Vagina (tissue), 2 donors: ENCODE measurements at regions not wholly inside any gene's neighbourhood (a gene's known extent, or its start where the extent isn't known, plus 50 kb on each side); places are given as distances from the start of the nearest gene placed in this dataset.

Source experiments
- POLR2AphosphoS5 ChIP-seq, 2 donors: sonication (generic); formaldehyde crosslinking; IDR thresholded peaks; one replicate each; pipeline ENCODE4 v1.9.0; 2017; ENCODE audit warnings: antibody characterized with exemption in 2 of 2, mild to moderate bottlenecking in 2 of 2, low read depth in 1 of 2; ENCODE audit not compliant: insufficient read depth in 1 of 2
- TF ChIP-seq, protein P1 (sequence below), 3 experiments: fragments of 450-650 bp in 2 of 3; fragments of 200-600 bp in 1 of 3; sonication (generic) in 1 of 3; IDR thresholded peaks; one replicate each; pipeline ENCODE4 v1.5.1; 2017 to 2019; ENCODE audit warnings: antibody characterized with exemption in 3 of 3, mild to moderate bottlenecking in 2 of 3, moderate library complexity in 2 of 3

GRCh38 chr15:81492331-81492968, 118.4 kb upstream of the TMC3 start:
- TF ChIP-seq, protein P1, sequence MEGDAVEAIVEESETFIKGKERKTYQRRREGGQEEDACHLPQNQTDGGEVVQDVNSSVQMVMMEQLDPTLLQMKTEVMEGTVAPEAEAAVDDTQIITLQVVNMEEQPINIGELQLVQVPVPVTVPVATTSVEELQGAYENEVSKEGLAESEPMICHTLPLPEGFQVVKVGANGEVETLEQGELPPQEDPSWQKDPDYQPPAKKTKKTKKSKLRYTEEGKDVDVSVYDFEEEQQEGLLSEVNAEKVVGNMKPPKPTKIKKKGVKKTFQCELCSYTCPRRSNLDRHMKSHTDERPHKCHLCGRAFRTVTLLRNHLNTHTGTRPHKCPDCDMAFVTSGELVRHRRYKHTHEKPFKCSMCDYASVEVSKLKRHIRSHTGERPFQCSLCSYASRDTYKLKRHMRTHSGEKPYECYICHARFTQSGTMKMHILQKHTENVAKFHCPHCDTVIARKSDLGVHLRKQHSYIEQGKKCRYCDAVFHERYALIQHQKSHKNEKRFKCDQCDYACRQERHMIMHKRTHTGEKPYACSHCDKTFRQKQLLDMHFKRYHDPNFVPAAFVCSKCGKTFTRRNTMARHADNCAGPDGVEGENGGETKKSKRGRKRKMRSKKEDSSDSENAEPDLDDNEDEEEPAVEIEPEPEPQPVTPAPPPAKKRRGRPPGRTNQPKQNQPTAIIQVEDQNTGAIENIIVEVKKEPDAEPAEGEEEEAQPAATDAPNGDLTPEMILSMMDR (IDR thresholded peaks at IDR 0.05): no peak
- no peak for TF ChIP-seq POLR2AphosphoS5 (IDR thresholded peaks at IDR 0.05; ENCODE audit: insufficient read depth in 1 of 2, low read depth in 1 of 2)
